GM19467 (cell line): ENCODE measurements at regions not wholly inside any gene's neighbourhood (a gene's known extent, or its start where the extent isn't known, plus 50 kb on each side); places are given as distances from the start of the nearest gene placed in this dataset.

ENCODE experiments used
- ATAC-seq: cut with Tn5 transposase; IDR thresholded peaks from one replicate; pipeline ENCODE4 v1.9.1; 2021; ENCODE audit warnings: mild to moderate bottlenecking, moderate library complexity; ENCODE audit not compliant: unreplicated experiment

- no peak for ATAC-seq
These were observed 187.8 kb downstream of the SNX19 start for GRCh38 chr11:130728185-130729180.

DNA sequence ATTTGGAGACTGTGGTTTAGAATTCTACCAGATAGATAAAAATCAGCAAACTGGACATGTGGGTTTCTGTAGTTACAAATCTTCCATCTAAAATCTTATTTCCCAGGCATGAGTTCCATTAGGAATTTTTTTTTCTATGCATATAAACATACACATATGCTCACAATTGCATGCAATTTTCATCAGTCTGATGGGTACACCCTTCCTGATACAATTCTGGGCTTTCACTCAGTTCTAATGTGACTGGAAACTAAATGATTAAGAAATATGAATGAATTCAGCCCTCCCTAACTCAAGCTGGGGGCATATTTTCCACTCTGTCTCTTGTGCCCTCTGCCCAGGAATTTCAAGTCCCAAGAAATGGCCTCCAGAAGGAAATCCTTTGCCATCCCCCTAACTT, 187.1 kb downstream of the SNX19 start:
- ATAC-seq = no peak

DNA sequence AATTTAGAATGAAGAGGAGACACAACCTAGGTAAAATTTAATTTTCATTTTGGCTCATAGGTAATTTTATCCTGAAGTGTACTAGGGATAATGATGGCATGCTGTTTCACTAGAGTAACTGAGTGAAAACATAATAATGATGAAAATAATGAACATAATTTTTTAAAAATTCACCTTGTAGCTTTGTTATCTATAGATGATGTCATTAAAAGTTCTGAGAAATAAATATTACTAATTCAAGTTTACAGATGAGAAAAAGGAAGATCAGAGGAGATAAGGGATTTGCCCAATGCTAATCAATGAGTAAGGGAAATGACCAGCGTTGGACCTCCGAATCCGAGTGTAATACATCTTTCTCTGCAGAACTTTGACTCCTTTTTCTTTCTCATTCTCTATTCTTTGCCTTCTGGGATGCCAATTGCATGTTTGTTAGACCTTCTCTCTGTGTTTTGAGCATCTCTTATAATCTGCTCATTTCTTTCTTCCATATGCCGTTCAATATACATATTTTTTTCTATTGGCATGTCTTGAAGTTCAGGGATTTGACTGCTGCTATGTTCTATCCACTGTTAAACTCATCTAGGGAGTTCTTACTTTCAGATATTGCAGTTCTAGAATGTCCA, 186.5 kb downstream of the SNX19 start:
- ATAC-seq = no peak

GRCh38 chr11:130731401-130731800, 184.9 kb downstream of the SNX19 start:
- no peak for ATAC-seq

- no peak for ATAC-seq
These were observed 183.8 kb downstream of the SNX19 start for GRCh38 chr11:130732476-130732875.

- ATAC-seq = no peak
These were observed 179.0 kb downstream of the SNX19 start for GRCh38 chr11:130737041-130737830.

GRCh38 chr11:130737866-130738431, 178.3 kb downstream of the SNX19 start:
- ATAC-seq = no peak

- no peak for ATAC-seq
These were observed 177.7 kb downstream of the SNX19 start for GRCh38 chr11:130738611-130739010.

DNA sequence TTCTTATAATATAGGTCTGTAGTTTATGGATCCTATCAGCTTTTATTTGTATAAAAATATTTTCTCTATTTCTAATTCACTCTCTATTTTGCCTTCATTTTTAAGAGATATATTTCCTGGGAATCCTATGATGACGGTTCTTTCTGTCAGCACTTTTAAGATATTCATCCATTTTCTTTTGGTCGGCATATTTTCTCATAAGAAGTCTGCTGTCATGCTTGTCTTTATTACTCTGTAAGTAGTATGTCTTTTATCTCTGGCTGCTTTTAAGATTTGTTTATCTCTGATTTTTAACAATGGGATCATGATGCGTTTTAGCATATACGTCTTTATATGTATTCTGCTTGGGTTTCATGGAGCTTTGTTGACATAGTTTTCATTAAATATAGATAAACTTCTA, 175.5 kb downstream of the SNX19 start:
- ATAC-seq = no peak

DNA sequence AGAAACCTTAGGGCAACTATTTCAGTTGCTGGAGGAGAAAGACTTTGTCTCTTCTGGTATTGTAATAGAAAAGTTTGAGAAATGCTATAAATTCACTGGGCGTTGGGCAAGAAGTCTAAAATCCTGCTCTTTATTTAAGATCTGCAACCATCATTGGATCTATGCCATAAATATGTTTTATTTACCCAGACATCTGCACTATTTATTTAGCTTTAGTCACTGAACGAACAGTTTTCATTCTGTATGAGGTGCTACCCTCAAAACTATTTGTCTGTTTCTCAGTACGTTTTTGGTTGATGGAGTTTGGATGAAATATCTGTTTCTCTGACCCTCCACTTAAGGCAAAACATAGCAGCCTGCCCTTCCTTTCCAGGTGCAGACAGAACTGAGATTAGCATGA, 171.5 kb downstream of the SNX19 start:
- no peak for ATAC-seq

DNA sequence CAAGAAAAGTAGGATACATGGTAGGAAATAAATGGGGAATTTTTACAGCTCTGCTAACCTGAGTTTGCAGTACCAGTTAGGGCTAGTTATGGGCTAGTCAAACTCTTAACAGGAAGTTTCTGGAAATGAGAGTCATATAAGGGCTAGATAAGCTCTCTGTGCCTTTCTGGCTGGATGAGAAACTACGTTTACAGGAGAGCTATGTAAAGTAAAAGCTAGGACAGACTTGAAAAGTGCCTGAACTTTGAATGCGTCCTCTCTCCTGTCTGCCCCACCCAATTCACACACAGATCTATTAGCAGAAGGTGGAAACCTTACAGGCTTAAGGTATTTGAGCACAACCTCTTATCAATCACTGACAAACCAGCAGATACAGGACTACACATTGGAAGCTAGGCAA, 167.1 kb downstream of the SNX19 start:
- no peak for ATAC-seq

DNA sequence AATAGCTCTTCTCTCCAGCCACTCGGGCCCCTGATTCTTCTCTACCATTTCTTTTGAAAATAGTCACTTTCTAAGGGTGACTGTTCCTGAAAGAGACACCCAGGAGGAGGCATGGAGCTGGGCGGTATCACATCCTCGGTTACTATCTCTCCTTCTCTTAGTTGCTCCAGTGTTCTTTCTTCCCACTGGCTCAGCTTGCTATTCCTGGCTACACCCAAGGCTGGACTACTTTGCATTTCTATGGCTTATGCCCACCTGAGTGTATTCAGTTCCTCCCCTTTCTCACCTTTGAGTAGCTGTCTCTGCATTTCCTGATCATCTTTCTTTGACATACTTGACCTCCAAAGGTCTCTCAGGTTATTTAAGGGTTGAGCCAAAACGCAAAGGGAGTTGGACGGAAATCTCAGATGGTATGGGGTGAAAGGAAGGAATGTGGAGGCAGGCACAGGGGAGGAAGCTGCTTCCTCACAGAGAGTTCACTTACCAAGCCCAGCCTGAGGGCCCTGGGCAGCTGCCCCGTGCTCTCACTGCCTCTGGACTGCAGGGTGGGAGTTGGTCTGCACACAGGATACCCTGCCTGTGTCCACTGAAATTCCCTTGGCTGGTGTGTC, 155.7 kb downstream of the SNX19 start:
- no peak for ATAC-seq

DNA sequence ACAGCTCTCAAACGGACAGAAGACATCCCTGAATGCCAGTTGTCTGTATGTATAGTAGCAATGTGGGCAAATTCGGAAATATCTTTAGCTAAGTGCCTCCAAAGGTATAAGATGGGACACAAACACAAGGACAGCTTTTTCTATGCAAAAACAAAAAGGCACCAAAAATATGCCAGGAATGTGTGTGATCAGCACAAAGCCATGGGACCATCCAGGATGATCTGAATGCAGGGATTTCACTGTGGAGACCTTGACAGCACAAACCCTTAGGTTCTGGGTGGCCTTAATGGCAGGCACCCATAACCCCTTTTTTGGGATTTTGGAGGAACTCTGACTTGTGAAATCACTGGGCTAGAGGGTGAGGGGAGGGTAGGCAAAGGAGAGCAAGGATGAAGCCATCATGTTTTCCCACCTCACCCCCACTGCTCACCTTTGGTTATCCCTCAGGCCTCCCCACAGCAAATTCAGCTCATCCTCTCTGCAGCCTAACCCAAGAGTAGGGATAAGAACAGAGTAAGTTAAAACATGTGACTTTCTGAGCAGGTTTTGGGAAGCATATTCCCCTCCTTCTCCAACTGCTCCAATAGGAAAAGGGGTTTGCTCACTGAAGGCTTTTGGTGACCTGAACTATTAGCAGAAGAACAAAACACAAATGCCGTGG, 154.6 kb downstream of the SNX19 start:
- ATAC-seq = no peak

DNA sequence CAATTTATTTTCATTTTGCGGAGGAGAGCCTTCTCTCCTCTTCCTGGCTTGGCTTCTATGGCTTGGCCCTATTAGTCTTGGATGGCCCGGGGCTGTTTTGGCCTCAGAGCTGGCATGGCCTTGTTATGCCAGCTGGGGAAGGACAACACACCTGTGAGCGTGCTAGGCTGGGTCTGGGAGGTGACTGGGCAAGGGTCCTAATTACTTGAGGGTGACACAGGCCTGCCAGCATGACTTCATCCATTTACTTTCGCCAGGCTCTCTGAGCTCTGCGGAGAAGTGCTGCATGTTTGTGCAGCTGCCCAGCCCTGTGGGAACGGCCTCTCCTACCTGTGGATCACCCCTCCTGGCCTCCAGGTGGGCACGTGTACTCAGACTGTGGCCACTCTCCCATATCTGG, 153.6 kb downstream of the SNX19 start:
- no peak for ATAC-seq

GRCh38 chr11:130763087-130763980, 152.9 kb downstream of the SNX19 start:
- no peak for ATAC-seq

DNA sequence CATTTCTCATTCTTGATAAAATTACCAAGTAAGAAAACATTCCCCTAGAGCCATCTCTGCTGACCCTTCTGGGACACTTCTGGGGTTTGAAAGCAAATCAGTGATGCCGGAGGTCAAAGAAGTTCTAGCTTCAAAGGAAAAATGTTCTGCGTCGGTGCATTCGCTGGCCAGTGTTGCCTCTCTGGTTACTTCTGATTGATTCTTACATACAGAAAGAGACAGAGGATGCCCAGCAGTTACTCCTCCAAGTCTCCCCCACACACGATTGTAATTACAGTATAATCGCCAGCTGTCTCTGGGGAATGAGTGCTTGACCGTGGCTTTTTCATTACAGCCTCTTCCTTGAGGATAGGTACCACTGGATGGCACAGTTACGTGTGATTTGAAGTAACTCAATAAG, 150.9 kb downstream of the SNX19 start:
- no peak for ATAC-seq

GRCh38 chr11:130765951-130766649, 150.2 kb downstream of the SNX19 start:
- peak; percentile 78 for ATAC-seq
